ENCODE measurements at regions not wholly inside any gene's neighbourhood (a gene's known extent, or its start where the extent isn't known, plus 50 kb on each side); places are given as distances from the start of the nearest gene placed in this dataset.

- TF ChIP-seq CTCF (IDR thresholded peaks at IDR 0.05): no peak
- no peak for TF ChIP-seq POLR2A (IDR thresholded peaks at IDR 0.05)
- DNase-seq: peak in 1 of 3 donors; percentile 27
Observed at GRCh38 chr11:134561331-134561720, 149.3 kb upstream of the B3GAT1 start.

GRCh38 chr11:134560566-134561330, 148.7 kb upstream of the B3GAT1 start:
- intact Hi-C loops (cut with DNase I): no loop called here
- Histone ChIP-seq H3K36me3 (no peaks in the 10 kb centered on the region), H3K9me3 (no peaks in the 10 kb centered on the region), H3K4me3 (no peak overlapping the region), H3K27me3 (no peaks in the 10 kb centered on the region), H3K4me1 (no peaks in the 10 kb centered on the region), H3K27ac (no peak overlapping the region)
- TF ChIP-seq POLR2A (IDR thresholded peaks at IDR 0.05) (no peak), CTCF (IDR thresholded peaks at IDR 0.05) (no peak)
- 67% methylated on average over 7 of the region's 12 CpGs for WGBS (ENCODE audit: insufficient coverage, low coverage, low lambda C conversion rate, missing lambda C conversion rate)
- peak in 1 of 4 donors; percentile 12 for ATAC-seq
- peak in 1 of 3 donors; percentile 35 for DNase-seq

More at GRCh38 chr11:134561331-134561720, 149.3 kb upstream of the B3GAT1 start:
- Histone ChIP-seq H3K36me3 (no peaks in the 10 kb centered on the region), H3K9me3 (no peaks in the 10 kb centered on the region), H3K4me3 (no peak overlapping the region), H3K4me1 (no peaks in the 10 kb centered on the region), H3K27me3 (no peaks in the 10 kb centered on the region), H3K27ac (no peak overlapping the region)
- WGBS (ENCODE audit: insufficient coverage, low coverage, low lambda C conversion rate, missing lambda C conversion rate): no CpG with 5 or more reads among the region's 8 CpGs
- no peak for ATAC-seq
- intact Hi-C loops (cut with DNase I): no loop called here

GRCh38 chr11:134560066-134560465, 148.0 kb upstream of the B3GAT1 start:
- no peak for ATAC-seq
- no peak overlapping the region for H3K4me3 ChIP-seq
- DNase-seq: peak in 1 of 3 donors; percentile 27
- no peak for TF ChIP-seq POLR2A (IDR thresholded peaks at IDR 0.05)
- no peak for TF ChIP-seq CTCF (IDR thresholded peaks at IDR 0.05)
- no peaks in the 10 kb centered on the region for H3K9me3 ChIP-seq
- H3K4me1 ChIP-seq: no peaks in the 10 kb centered on the region
- WGBS (ENCODE audit: insufficient coverage, low coverage, low lambda C conversion rate, missing lambda C conversion rate): no CpG with 5 or more reads among the region's 6 CpGs
- H3K27me3 ChIP-seq: no peaks in the 10 kb centered on the region
- intact Hi-C loops (cut with DNase I): no loop called here
- H3K36me3 ChIP-seq: no peaks in the 10 kb centered on the region
- H3K27ac ChIP-seq: no peak overlapping the region

- Histone ChIP-seq H3K27me3 (no peaks in the 10 kb centered on the region), H3K27ac (no peak overlapping the region), H3K4me1 (no peaks in the 10 kb centered on the region), H3K4me3 (no peak overlapping the region), H3K36me3 (no peaks in the 10 kb centered on the region), H3K9me3 (no peaks in the 10 kb centered on the region)
- TF ChIP-seq CTCF (IDR thresholded peaks at IDR 0.05) (no peak), POLR2A (IDR thresholded peaks at IDR 0.05) (no peak)
- intact Hi-C loops (cut with DNase I): no loop called here
- 50% methylated on average over 3 of the region's 9 CpGs for WGBS (ENCODE audit: insufficient coverage, low coverage, low lambda C conversion rate, missing lambda C conversion rate)
- ATAC-seq (no peak), DNase-seq (peak in 1 of 3 donors; percentile 38)
Observed at GRCh38 chr11:134559602-134559962, 147.5 kb upstream of the B3GAT1 start.

Measured in right lobe of liver (tissue), 6 donors.